ENCODE measurements at regions not wholly inside any gene's neighbourhood (a gene's known extent, or its start where the extent isn't known, plus 50 kb on each side); places are given as distances from the start of the nearest gene placed in this dataset.

DNA sequence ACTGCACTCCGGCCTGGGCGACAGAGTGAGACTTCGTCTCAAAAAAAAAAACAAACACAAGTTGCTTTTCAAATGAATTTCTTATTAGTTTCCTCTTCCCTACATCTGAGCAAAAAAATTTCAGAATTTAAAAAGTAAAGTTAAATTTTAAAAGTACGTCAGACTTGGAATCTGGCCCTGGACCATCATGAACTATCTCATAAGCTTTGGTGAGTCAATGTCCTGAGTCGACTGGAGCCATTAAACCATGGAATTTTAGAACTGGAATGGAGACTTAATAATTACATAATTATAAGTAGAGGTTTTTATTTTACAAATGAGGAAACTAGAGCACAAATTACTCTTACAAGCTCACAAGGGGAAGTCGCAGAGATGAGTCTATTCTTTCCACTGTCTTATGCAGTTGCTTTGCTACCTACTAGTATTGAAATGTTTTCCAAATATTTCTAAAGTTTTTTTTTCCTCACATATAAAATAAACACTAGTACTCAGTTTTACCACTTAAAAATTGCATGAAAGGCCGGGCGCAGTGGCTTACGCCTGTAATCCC is 98.0 kb upstream of the ZNF608 start:
- H3K27ac Mint-ChIP-seq (ENCODE audit: unreplicated experiment), result no peak overlapping the region

GRCh38 chr5:124847907-124848306 is 101.5 kb upstream of the ZNF608 start:
- CTCF ChIA-PET, result interaction anchor here (0.7 kb wide), 1 partner anchor 734 kb away, joined by 6 read pairs; no protein-coding TSS in a partner anchor
- intact Hi-C loops (cut with micrococcal nuclease; ENCODE audit: unreplicated experiment), result no loop called here
- Mint-ChIP-seq H3K27ac (ENCODE audit: unreplicated experiment) (no peak overlapping the region), H3K9me3 (ENCODE audit: low read depth, unreplicated experiment) (no peaks in the 10 kb centered on the region), H3K27me3 (ENCODE audit: unreplicated experiment) (no peaks in the 10 kb centered on the region), H3K4me3 (ENCODE audit: low read depth, unreplicated experiment) (no peak overlapping the region), H3K4me1 (ENCODE audit: low read depth, unreplicated experiment) (no peaks in the 10 kb centered on the region), H3K36me3 (ENCODE audit: insufficient read depth, unreplicated experiment) (no peaks in the 10 kb centered on the region)
- no peak for DNase-seq
- BruUV-seq (replicated peaks), result no TSS peak
- TF ChIP-seq CTCF (IDR thresholded peaks at IDR 0.05; ENCODE audit: unreplicated experiment), result no peak

More for the DNA sequence above, 98.0 kb upstream of the ZNF608 start:
- CTCF ChIA-PET, result interaction anchor here (0.7 kb wide), 1 partner anchor 488 kb away, joined by 5 read pairs; no protein-coding TSS in a partner anchor
- BruUV-seq (replicated peaks), result no TSS peak
- intact Hi-C loops (cut with micrococcal nuclease; ENCODE audit: unreplicated experiment), result no loop called here
- no peaks in the 10 kb centered on the region for H3K36me3 Mint-ChIP-seq (ENCODE audit: insufficient read depth, unreplicated experiment)
- no peaks in the 10 kb centered on the region for H3K27me3 Mint-ChIP-seq (ENCODE audit: unreplicated experiment)
- no peak overlapping the region for H3K4me3 Mint-ChIP-seq (ENCODE audit: low read depth, unreplicated experiment)
- H3K9me3 Mint-ChIP-seq (ENCODE audit: low read depth, unreplicated experiment), result no peaks in the 10 kb centered on the region
- TF ChIP-seq CTCF (IDR thresholded peaks at IDR 0.05; ENCODE audit: unreplicated experiment), result no peak
- H3K4me1 Mint-ChIP-seq (ENCODE audit: low read depth, unreplicated experiment), result no peaks in the 10 kb centered on the region
- no peak for DNase-seq

DNA sequence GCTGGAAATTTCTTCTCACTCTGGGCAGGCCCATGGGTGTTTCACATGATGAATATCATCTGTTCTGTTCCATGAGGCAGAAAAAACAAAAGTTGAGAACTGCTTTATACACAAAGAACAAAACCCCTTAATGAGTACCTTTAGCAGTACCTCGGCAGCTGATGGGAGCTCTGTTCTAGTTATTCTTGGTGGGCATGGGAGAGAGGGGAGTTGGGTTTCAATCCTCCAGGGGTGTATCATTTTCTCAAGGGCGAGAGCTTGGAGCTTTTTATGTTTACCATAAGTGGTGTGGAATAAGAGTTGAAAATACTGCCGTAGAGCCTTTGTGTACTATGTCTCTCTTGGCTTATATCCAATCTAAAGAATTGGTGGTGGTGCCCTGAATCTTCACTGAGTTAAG is 103.3 kb upstream of the ZNF608 start:
- no TSS peak for BruUV-seq (replicated peaks)

GRCh38 chr5:124856726-124857125 is 110.3 kb upstream of the ZNF608 start:
- no peak for TF ChIP-seq CTCF (IDR thresholded peaks at IDR 0.05; ENCODE audit: unreplicated experiment)
- Mint-ChIP-seq H3K4me3 (ENCODE audit: low read depth, unreplicated experiment) (no peak overlapping the region), H3K4me1 (ENCODE audit: low read depth, unreplicated experiment) (no peaks in the 10 kb centered on the region), H3K9me3 (ENCODE audit: low read depth, unreplicated experiment) (peaks cover 2% of the 10 kb centered on the region), H3K27ac (ENCODE audit: unreplicated experiment) (no peak overlapping the region), H3K36me3 (ENCODE audit: insufficient read depth, unreplicated experiment) (no peaks in the 10 kb centered on the region), H3K27me3 (ENCODE audit: unreplicated experiment) (no peaks in the 10 kb centered on the region)
- CTCF ChIA-PET, result no interaction called here
- no peak for DNase-seq
- intact Hi-C loops (cut with micrococcal nuclease; ENCODE audit: unreplicated experiment), result no loop called here
- BruUV-seq (replicated peaks), result no TSS peak

More for the DNA sequence above, 103.3 kb upstream of the ZNF608 start:
- intact Hi-C loops (cut with micrococcal nuclease; ENCODE audit: unreplicated experiment), result no loop called here
- no peak overlapping the region for H3K4me3 Mint-ChIP-seq (ENCODE audit: low read depth, unreplicated experiment)
- H3K36me3 Mint-ChIP-seq (ENCODE audit: insufficient read depth, unreplicated experiment), result no peaks in the 10 kb centered on the region
- H3K27me3 Mint-ChIP-seq (ENCODE audit: unreplicated experiment), result no peaks in the 10 kb centered on the region
- H3K4me1 Mint-ChIP-seq (ENCODE audit: low read depth, unreplicated experiment), result no peaks in the 10 kb centered on the region
- no peak for DNase-seq
- CTCF ChIA-PET, result interaction anchor here (1.1 kb wide), 1 partner anchor 21 kb away, joined by 4 read pairs; no protein-coding TSS in a partner anchor
- no peak for TF ChIP-seq CTCF (IDR thresholded peaks at IDR 0.05; ENCODE audit: unreplicated experiment)
- H3K9me3 Mint-ChIP-seq (ENCODE audit: low read depth, unreplicated experiment), result no peaks in the 10 kb centered on the region
- no peak overlapping the region for H3K27ac Mint-ChIP-seq (ENCODE audit: unreplicated experiment)
